Mononuclear cell (primary cell): ENCODE measurements at regions not wholly inside any gene's neighbourhood (a gene's known extent, or its start where the extent isn't known, plus 50 kb on each side); places are given as distances from the start of the nearest gene placed in this dataset.

Experiments used
- H3K27me3 ChIP-seq: 2 replicates; pipeline ENCODE4 v1.6.0; 2011; ENCODE audit warnings: low read length, control low read depth; ENCODE audit not compliant: insufficient read depth
- H3K4me1 ChIP-seq: 2 replicates; pipeline ENCODE4 v1.5.1; 2011; ENCODE audit warnings: mild to moderate bottlenecking, low read length, control low read depth; ENCODE audit not compliant: insufficient read depth
- H3K4me3 ChIP-seq: 2 replicates; pipeline ENCODE4 v1.5.1; 2011; ENCODE audit warnings: mild to moderate bottlenecking, low read length, moderate library complexity
- H3K9me3 ChIP-seq: 2 replicates; pipeline ENCODE4 v1.5.1; 2011; ENCODE audit warnings: low read depth, mild to moderate bottlenecking, control low read depth, low read length

DNA sequence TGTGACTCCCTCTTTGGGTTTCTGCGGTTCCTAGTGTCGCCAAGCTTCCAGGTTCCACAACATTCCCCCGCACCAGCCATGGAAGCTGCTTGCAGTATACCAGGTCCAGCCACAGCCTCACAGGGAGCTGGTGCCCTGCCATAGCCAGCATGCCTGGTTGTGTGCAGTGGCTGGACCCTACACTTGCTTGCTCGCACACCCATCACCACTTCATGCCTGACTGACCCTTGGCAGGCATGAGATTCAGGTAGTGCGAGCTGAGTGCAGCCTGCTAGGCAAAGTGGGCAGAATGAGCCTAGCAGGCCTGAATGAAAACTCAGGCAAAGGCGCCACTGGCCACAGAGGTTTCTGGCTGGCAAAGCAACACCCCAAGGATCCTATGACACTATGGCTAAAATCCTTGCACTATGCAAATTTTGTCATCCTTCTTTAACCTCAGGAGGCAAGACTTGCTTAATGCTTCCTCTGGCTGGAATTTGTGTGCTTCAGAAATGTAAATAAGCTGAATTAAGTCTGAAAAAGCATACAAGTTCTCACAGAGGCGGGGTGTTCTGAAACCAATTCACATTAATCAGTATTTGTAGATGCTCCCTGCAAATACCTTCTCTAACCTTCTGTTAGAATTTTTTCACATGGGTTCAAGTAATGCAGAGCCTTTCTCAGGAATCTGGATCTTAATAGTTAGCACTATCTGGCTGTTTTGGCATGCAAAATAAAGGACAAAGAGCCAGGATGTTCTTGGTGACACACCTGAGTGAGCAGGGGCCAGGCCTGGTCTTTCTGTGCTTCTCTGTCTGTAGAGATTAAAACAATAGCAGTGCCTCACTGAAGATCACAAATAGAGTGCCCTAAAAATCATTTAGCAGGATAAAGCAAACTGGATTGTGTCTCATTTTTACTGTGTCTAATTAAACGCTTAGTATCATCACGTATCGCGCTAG lies 256.9 kb downstream of the GPATCH2 start:
- Histone ChIP-seq H3K4me1 (no peaks in the 10 kb centered on the region), H3K27me3 (no peaks in the 10 kb centered on the region), H3K4me3 (no peak overlapping the region), H3K9me3 (peaks cover 7% of the 10 kb centered on the region)

DNA sequence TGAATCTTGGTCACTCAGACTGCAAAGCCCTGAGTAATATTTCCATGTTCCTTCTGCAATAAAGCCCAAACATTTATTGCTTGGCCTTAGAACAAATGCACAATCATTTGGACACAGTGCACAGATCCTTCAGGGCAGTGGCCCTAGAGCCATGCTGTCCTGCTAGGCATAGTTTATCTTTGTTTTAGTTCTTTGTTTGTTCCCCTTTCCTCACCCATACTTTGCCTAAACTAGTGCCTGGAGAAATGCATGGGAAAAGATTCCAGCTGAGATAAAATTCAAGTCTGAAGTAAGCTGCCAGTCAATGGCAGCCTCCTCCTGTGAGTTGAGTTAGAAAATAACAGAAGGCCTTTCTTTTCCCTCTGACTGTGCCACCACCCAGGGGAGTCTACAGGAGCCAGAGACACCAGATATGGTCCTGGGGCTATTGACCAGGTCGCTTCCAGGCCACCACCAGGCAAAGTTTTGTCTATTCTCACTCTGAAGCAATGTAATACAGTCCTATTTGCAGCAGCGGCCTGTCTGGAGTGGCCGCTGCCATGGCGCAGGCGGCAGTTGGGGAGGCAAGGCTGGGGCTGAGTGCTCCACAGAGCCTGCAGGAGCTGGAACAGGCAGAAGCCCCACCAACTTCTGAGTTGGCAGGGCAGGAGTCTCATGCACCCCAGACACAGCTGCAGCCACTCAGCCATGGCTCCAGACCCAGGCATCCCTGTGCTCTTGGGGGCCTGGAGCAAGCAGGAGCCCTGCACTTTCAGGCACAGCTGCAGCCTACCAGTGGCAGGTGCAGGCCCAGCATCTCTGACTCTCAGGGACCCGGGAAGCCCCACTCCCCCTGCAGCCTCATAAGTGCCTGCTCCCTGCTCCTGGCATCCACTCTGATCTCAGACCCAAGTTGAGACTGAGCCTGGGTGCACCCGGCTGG lies 258.6 kb downstream of the GPATCH2 start:
- Histone ChIP-seq H3K4me1 (no peaks in the 10 kb centered on the region), H3K4me3 (no peak overlapping the region), H3K27me3 (no peaks in the 10 kb centered on the region), H3K9me3 (no peaks in the 10 kb centered on the region)

DNA sequence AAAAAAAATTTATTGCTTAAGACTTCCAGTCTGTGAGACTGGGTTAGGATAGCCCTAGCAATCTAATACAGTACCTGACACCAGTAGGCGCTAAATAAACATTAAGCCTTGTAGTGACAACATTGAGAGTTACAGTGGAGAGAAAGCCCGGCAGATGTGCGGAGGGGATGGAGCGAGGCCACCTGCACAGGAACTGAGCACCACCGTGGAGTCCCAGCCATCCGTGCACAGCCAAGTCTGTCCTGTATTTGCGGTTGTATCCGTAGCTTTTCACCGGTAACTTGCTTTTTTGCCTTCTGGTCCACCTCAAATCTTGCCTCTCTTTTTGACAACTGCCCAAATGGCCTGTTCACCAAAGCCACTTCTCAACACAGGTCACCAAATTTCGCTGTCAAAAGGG lies 260.1 kb downstream of the GPATCH2 start:
- Histone ChIP-seq H3K4me1 (no peaks in the 10 kb centered on the region), H3K4me3 (no peak overlapping the region), H3K27me3 (no peaks in the 10 kb centered on the region), H3K9me3 (no peaks in the 10 kb centered on the region)

DNA sequence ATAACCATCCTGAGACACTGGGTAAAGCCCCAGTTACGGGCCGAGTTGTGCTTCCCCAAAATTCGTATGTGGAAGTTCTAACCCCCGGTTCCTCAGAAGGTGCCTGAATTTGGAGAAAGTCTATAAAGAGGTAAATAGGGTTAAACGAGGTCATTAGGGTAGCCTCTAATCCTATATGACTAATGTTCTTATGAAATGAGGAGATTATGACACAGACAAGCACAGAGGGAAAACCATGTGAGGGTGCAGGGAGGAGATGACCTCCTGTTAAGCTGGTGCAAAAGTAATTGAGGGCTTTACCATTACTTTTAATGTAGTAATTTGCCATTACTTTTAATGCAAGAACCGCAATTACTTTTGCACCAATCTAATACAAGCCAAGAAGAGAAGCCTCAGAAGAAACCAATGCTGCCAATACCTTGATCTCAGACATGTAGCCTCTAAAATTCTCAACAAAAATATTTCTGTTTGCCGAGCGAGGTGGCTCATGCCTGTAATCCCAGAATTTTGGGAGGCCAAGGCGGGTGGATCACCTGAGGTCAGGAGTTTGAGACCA lies 260.8 kb downstream of the GPATCH2 start:
- no peak overlapping the region for H3K4me3 ChIP-seq
- no peaks in the 10 kb centered on the region for H3K4me1 ChIP-seq
- no peaks in the 10 kb centered on the region for H3K27me3 ChIP-seq
- no peaks in the 10 kb centered on the region for H3K9me3 ChIP-seq

DNA sequence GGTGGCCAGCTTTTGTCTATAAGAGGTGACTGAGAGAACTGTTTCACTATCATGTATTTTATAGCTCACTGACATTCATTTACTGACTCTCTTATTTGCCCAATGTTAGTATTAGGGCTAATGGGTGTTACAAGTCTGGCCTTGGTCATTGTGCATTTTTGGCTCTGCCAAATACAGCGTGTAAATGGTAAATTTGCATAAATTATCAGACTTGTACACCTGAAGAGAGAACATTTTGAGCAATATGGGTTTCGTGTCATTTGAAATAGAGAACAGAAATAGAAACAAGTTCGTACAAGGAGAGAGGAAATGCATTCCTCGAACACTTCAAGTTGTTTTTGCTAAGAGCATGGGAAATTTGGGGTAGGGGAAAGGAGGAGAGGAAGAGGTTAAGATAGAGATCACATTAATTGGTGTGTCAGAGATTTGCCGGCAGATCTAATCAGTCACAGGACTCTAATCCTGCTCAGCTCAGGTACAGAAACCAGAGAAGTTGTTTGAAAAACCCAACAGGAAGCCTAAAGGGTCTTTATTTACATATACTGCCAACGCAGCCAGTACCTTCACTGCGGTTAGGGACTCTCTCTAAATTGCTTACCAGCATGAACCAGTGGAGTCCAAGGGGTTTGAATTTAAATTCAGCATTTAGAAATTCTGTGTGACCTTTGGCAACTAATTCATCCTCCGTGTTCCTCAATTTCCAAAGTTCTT lies 261.5 kb downstream of the GPATCH2 start:
- no peaks in the 10 kb centered on the region for H3K4me1 ChIP-seq
- no peaks in the 10 kb centered on the region for H3K9me3 ChIP-seq
- H3K4me3 ChIP-seq, result no peak overlapping the region
- no peaks in the 10 kb centered on the region for H3K27me3 ChIP-seq

DNA sequence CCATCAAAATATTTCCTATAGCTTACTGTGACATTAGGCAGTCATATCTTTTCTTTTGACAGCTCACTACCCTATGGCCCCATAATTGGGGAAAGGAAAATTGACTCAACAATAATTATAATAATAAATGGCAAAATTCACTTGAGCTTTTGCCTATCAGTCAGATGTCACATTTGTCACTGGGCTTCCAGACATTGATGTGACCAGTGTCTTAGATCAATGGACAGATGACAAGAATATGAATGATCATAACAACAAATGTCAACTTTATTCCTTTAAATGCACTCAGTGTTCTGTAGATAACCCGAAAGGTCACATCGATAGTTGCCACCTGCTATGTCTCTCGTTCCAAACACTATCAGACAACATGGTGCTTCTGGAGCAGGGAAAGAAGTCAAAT lies 266.7 kb downstream of the GPATCH2 start:
- H3K4me1 ChIP-seq, result no peaks in the 10 kb centered on the region
- no peaks in the 10 kb centered on the region for H3K9me3 ChIP-seq
- H3K27me3 ChIP-seq, result no peaks in the 10 kb centered on the region
- no peak overlapping the region for H3K4me3 ChIP-seq

DNA sequence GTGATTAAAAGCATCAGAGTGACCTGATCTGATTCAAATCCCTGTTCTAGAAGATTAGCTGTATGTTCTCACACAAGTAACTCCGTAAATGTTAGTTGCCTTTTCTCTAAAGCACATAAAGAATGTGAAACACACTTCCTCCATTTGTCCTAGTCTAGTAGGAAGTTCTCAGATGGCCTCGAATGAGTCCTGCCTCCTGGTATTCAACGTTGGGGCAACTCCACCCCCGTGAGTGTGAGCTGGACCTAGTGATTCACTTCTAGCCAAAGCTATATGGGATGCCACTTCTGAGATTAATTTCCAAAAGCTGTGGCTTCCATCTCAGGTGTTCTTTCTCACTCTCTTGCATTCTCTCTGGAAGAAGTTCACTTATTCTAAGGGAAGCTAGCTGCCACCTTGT lies 267.6 kb downstream of the GPATCH2 start:
- Histone ChIP-seq H3K4me3 (no peak overlapping the region), H3K27me3 (no peaks in the 10 kb centered on the region), H3K4me1 (no peaks in the 10 kb centered on the region), H3K9me3 (no peaks in the 10 kb centered on the region)

DNA sequence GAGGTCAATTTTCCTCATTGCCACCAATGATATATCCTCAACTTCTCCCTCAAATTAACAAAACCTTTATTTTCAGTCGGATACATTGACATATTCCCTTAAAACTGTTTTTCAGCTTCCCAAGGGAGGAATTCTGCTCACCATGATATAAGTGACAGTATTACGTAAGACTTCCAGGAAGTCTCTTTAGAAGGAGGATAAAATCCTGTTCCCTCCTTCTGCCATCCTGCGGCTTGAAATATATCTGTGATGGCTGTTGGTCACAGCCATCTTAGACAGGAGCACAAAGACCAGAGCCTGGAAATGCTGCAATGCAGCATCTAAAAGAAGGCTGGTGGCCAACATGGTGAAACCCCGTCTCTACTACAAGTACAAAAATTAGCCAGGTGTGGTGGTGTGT lies 270.4 kb downstream of the GPATCH2 start:
- Histone ChIP-seq H3K9me3 (no peaks in the 10 kb centered on the region), H3K4me1 (no peaks in the 10 kb centered on the region), H3K27me3 (no peaks in the 10 kb centered on the region), H3K4me3 (no peak overlapping the region)

DNA sequence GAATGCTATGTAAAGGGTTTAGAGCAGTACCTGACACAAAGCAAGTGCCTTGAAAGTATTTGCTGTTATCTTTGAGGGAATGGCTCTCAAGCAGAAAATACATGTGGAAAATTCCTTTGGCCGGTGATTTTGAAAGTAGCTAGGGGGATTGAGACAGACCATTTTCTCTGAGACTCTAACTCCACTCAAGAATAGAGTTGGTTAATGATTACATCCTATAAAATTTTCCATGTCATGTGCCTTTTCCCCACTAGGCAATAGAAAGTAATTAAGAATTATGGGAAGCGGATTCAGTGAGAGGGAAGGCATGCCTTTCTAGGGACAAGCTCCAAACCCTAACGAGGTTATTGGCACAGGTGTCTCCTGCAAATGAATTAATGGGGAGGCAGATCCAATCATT lies 276.0 kb downstream of the GPATCH2 start:
- no peaks in the 10 kb centered on the region for H3K27me3 ChIP-seq
- no peaks in the 10 kb centered on the region for H3K9me3 ChIP-seq
- no peak overlapping the region for H3K4me3 ChIP-seq
- no peaks in the 10 kb centered on the region for H3K4me1 ChIP-seq

DNA sequence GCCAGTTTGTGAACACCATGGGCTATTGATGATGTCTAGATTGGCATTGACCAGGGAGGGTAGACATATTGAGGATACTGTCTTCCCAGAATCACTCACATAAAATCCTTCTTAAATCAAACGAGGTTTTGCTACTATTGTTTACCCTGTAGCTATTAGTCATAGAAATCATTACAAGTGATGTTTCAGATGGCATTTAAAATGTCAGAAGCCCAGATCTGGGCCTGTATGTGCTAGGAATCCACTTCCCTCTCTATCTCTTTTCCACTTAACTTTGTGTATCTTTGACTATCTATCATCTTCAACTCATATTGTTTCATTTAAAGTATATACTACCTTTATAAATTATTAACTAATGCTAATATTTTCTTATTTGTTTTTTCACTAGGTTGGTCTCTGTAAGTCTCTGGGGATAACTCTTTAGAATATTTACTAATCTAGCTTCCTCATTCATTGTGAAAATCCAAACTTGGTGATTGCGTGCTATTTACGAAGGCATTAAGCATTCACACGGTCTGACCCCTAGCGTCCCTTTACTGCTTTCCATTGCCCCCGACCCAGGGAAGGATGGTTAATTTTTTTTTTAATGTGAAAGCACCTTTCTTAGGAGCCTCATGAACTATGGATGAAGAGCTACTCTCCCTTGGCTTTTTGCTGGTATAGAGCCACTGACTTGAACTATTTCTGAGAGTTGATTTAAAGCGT lies 281.8 kb downstream of the GPATCH2 start:
- H3K9me3 ChIP-seq, result no peaks in the 10 kb centered on the region
- H3K4me3 ChIP-seq, result no peak overlapping the region
- no peaks in the 10 kb centered on the region for H3K4me1 ChIP-seq
- no peaks in the 10 kb centered on the region for H3K27me3 ChIP-seq

DNA sequence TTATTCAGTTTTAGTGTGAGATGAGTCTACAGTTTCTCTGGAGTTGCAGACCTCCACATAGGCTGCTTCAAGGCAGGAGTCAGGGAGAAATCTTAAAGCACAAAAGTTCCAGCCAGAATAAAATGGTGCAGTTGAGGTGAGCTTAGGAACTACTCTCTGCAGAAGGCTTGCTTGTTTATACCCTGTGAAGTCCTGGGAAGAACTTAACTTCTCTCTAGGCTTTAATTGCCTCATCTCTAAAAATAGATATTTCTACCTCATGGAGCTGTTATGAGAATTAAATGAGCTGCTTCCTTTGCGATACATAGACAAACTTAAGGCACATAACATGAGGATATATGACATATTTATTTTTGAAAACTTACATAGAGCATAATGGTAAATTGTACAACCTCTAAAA lies 286.2 kb downstream of the GPATCH2 start:
- Histone ChIP-seq H3K4me3 (no peak overlapping the region), H3K4me1 (no peaks in the 10 kb centered on the region), H3K27me3 (no peaks in the 10 kb centered on the region), H3K9me3 (no peaks in the 10 kb centered on the region)

DNA sequence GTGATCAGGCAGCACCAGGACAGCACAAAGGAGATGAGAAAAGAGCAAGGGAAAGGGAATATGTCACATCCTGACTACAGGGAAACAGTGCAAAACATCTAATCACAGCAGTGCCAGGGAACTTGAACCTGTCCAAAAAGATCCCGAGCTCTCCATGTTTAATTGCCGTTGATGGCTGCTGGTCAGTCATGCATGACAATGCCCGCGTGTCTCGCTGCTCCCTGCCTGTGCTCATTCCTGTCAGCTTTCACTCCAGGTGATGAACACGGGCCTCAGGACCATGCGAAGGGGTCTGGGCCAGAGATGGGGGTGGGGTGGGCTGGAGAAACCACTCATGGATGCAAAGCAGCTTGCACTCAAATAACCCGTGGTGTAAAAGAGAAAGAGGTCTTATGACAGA lies 287.0 kb downstream of the GPATCH2 start:
- Histone ChIP-seq H3K4me3 (no peak overlapping the region), H3K27me3 (no peaks in the 10 kb centered on the region), H3K9me3 (no peaks in the 10 kb centered on the region)

DNA sequence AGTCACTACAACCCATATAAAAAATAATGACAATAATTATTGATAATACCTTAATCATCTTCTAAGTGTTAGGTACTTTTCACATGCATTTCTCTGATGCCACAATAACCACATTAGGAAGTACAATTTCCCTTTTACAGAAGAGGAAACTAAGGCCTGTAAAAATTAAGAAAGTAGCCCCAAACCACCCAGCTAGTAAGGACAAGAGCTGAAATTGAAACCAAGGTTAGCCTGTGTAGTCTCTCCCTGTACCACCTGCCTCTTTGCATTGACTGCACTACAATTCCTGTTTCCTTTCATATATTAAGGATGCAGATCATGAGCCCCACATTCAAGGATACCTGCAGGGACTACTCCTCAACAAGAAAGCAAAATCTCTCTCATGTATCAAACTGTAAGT lies 288.8 kb downstream of the GPATCH2 start:
- Histone ChIP-seq H3K27me3 (no peaks in the 10 kb centered on the region), H3K4me1 (no peaks in the 10 kb centered on the region), H3K9me3 (no peaks in the 10 kb centered on the region), H3K4me3 (no peak overlapping the region)

More for the DNA sequence above, 287.0 kb downstream of the GPATCH2 start:
- H3K4me1 ChIP-seq, result no peaks in the 10 kb centered on the region

DNA sequence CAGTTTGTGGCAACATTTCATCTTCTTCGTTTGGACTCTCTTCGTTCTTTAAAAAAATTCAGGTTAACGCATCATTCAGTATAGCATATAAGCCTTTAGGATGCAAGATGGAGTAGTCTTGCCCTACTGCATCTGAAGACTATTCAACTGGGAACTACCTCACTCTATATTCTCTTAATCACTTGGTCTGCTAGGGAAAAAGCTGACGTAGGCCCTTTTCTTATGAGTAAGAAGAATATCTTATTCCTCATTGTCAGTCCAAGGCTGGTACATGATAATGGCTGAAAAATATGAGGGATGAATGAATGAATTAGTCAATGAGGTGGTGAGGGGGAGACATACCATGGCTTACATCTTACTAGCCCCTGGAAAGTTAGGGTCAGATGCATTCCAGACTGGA lies 294.2 kb downstream of the GPATCH2 start:
- Histone ChIP-seq H3K4me1 (no peaks in the 10 kb centered on the region), H3K9me3 (no peaks in the 10 kb centered on the region), H3K4me3 (no peak overlapping the region), H3K27me3 (no peaks in the 10 kb centered on the region)
